Right atrium auricular region (tissue), 2 donors: ENCODE measurements at regions not wholly inside any gene's neighbourhood (a gene's known extent, or its start where the extent isn't known, plus 50 kb on each side); places are given as distances from the start of the nearest gene placed in this dataset.

Source experiments
- DNase-seq: peaks from one replicate; pipeline ENCODE4 v3.0.0-alpha.2; 2019; ENCODE audit warnings: low spot score
- H3K27ac ChIP-seq, 2 donors: fragments of 200-600 bp; sonication (generic); 1 replicate in 1 of 2; 2 replicates in 1 of 2; pipeline ENCODE4 v1.5.1; 2016 to 2019
- H3K27me3 ChIP-seq, 2 donors: fragments of 200-600 bp; sonication (generic); one replicate each; pipeline versions ENCODE4 v1.5.1 to v1.6.0; 2017 to 2019
- H3K36me3 ChIP-seq: fragments of 200-600 bp; sonication (generic); one replicate; pipeline ENCODE4 v1.5.1; 2016
- H3K4me1 ChIP-seq, 2 donors: fragments of 200-600 bp; sonication (generic); one replicate each; pipeline versions ENCODE4 v1.5.1 to v1.6.0; 2017 to 2019
- H3K4me3 ChIP-seq, 2 donors: fragments of 200-600 bp; sonication (generic); 1 replicate in 1 of 2; 2 replicates in 1 of 2; pipeline ENCODE4 v1.5.1; 2017 to 2019; ENCODE audit warnings: mild to moderate bottlenecking in 1 of 2, moderate library complexity in 1 of 2
- H3K9me3 ChIP-seq, 2 donors: fragments of 200-600 bp; sonication (generic); one replicate each; pipeline ENCODE4 v1.5.1; 2019
- CTCF ChIP-seq, 2 donors: fragments of 200-600 bp; sonication (generic); IDR thresholded peaks; one replicate each; pipeline ENCODE4 v1.5.1; 2019; ENCODE audit warnings: antibody characterized with exemption in 2 of 2

GRCh38 chr6:163963205-163964120 lies 548.9 kb downstream of the QKI start:
- no peak for DNase-seq
- no peaks in the 10 kb centered on the region for H3K9me3 ChIP-seq
- no peaks in the 10 kb centered on the region for H3K27me3 ChIP-seq
- TF ChIP-seq CTCF (IDR thresholded peaks at IDR 0.05), result no peak
- peak overlapping the region; percentile 87 to 98 for H3K27ac ChIP-seq
- H3K4me1 ChIP-seq, result peaks cover 0 to 60% of the 10 kb centered on the region in 2 donors
- H3K4me3 ChIP-seq, result no peak overlapping the region
- H3K36me3 ChIP-seq, result no peaks in the 10 kb centered on the region

GRCh38 chr6:163962627-163963117 lies 548.2 kb downstream of the QKI start:
- Histone ChIP-seq H3K4me1 (peaks cover 0 to 57% of the 10 kb centered on the region in 2 donors), H3K27me3 (no peaks in the 10 kb centered on the region), H3K4me3 (no peak overlapping the region), H3K36me3 (no peaks in the 10 kb centered on the region), H3K9me3 (no peaks in the 10 kb centered on the region), H3K27ac (peak overlapping the region; percentile 87 to 98)
- DNase-seq, result peak; percentile 73
- no peak for TF ChIP-seq CTCF (IDR thresholded peaks at IDR 0.05)

- H3K27ac ChIP-seq, result peak overlapping the region; percentile 80 to 98
- no peak overlapping the region for H3K4me3 ChIP-seq
- H3K9me3 ChIP-seq, result no peaks in the 10 kb centered on the region
- H3K36me3 ChIP-seq, result no peaks in the 10 kb centered on the region
- no peak for TF ChIP-seq CTCF (IDR thresholded peaks at IDR 0.05)
- H3K4me1 ChIP-seq, result peaks cover 0 to 40% of the 10 kb centered on the region in 2 donors
- DNase-seq, result no peak
- no peaks in the 10 kb centered on the region for H3K27me3 ChIP-seq
Measured at GRCh38 chr6:163960128-163960527, 545.6 kb downstream of the QKI start.

- Histone ChIP-seq H3K4me1 (peaks cover 0 to 25% of the 10 kb centered on the region in 2 donors), H3K27ac (peak overlapping the region; percentile 80 to 98), H3K27me3 (no peaks in the 10 kb centered on the region), H3K36me3 (no peaks in the 10 kb centered on the region), H3K9me3 (no peaks in the 10 kb centered on the region), H3K4me3 (no peak overlapping the region)
- DNase-seq, result no peak
- no peak for TF ChIP-seq CTCF (IDR thresholded peaks at IDR 0.05)
Measured at GRCh38 chr6:163958646-163959045, 544.1 kb downstream of the QKI start.

- Histone ChIP-seq H3K36me3 (no peaks in the 10 kb centered on the region), H3K27me3 (no peaks in the 10 kb centered on the region), H3K4me3 (no peak overlapping the region), H3K27ac (peak overlapping the region; percentile 9 to 98), H3K9me3 (no peaks in the 10 kb centered on the region), H3K4me1 (peaks cover 0 to 24% of the 10 kb centered on the region in 2 donors)
- TF ChIP-seq CTCF (IDR thresholded peaks at IDR 0.05), result peak; percentile 90 to 95
- peak; percentile 91 for DNase-seq
Measured at GRCh38 chr6:163956571-163957407, 542.3 kb downstream of the QKI start.
